MCF 10A (cell line): ENCODE measurements at regions not wholly inside any gene's neighbourhood (a gene's known extent, or its start where the extent isn't known, plus 50 kb on each side); places are given as distances from the start of the nearest gene placed in this dataset.

Experiments
- BruUV-seq: library from RNA; stranded (reverse); fragments of 400-500 nt; replicated peaks from 2 replicates; lab custom pipeline; 2021; lab: Mats Ljungman, UMichigan
- CTCF ChIA-PET: fragments of 300-600 bp; sonication (Branson Sonifier 250); formaldehyde crosslinking; extraction: SDS; loops from one replicate; lab custom pipeline; 2021; ENCODE audit warnings: antibody characterized with exemption, inconsistent platforms; lab: Yijun Ruan, JAX
- POLR2A ChIA-PET: fragments of 300-600, 350-650 bp; sonication (Branson Sonifier 250); formaldehyde crosslinking; extraction: SDS; loops from one replicate; lab custom pipeline; 2020; ENCODE audit warnings: antibody characterized with exemption, inconsistent platforms; lab: Yijun Ruan, JAX
- DNase-seq: peaks from one replicate; pipeline ENCODE4 v3.0.0-alpha.2; 2018; ENCODE audit not compliant: unreplicated experiment
- H3K27ac Mint-ChIP-seq: one replicate; pipeline ENCODE4 v1.8.0; 2022; ENCODE audit warnings: mild to moderate bottlenecking, low read depth, mixed read lengths; ENCODE audit not compliant: unreplicated experiment
- H3K27me3 Mint-ChIP-seq: one replicate; pipeline ENCODE4 v1.8.0; 2022; ENCODE audit warnings: mixed read lengths; ENCODE audit not compliant: insufficient read depth, unreplicated experiment
- H3K36me3 Mint-ChIP-seq: one replicate; pipeline ENCODE4 v1.8.0; 2022; ENCODE audit warnings: mild to moderate bottlenecking, moderate library complexity, mixed read lengths; ENCODE audit not compliant: insufficient read depth, unreplicated experiment
- H3K4me1 Mint-ChIP-seq: one replicate; pipeline ENCODE4 v1.8.0; 2022; ENCODE audit warnings: mixed read lengths; ENCODE audit not compliant: insufficient read depth, unreplicated experiment
- H3K4me3 Mint-ChIP-seq: one replicate; pipeline ENCODE4 v1.8.0; 2022; ENCODE audit warnings: mild to moderate bottlenecking, moderate library complexity, mixed read lengths; ENCODE audit not compliant: unreplicated experiment
- H3K9me3 Mint-ChIP-seq: one replicate; pipeline ENCODE4 v1.8.0; 2022; ENCODE audit warnings: mixed read lengths; ENCODE audit not compliant: unreplicated experiment
- intact Hi-C: fragments of 100-400 bp; cut with micrococcal nuclease; formaldehyde crosslinking; loops from 2 replicates; pipeline ENCODE4 v1.14.1; 2022
- TF ChIP-seq, protein P1 (sequence below): fragments of 200-600 bp; IDR thresholded peaks from one replicate; pipeline ENCODE4 v1.8.0; 2022; ENCODE audit warnings: antibody characterized with exemption, mild to moderate bottlenecking; ENCODE audit not compliant: unreplicated experiment

- no peak for DNase-seq
- H3K4me3 Mint-ChIP-seq, result no peak overlapping the region
- no peaks in the 10 kb centered on the region for H3K36me3 Mint-ChIP-seq
- no peaks in the 10 kb centered on the region for H3K4me1 Mint-ChIP-seq
- H3K27me3 Mint-ChIP-seq, result no peaks in the 10 kb centered on the region
- no TSS peak for BruUV-seq
- CTCF ChIA-PET, result no interaction called here
- intact Hi-C loops, result no loop called here
- POLR2A ChIA-PET, result no interaction called here
- peaks cover 26% of the 10 kb centered on the region for H3K9me3 Mint-ChIP-seq
- TF ChIP-seq, protein P1, sequence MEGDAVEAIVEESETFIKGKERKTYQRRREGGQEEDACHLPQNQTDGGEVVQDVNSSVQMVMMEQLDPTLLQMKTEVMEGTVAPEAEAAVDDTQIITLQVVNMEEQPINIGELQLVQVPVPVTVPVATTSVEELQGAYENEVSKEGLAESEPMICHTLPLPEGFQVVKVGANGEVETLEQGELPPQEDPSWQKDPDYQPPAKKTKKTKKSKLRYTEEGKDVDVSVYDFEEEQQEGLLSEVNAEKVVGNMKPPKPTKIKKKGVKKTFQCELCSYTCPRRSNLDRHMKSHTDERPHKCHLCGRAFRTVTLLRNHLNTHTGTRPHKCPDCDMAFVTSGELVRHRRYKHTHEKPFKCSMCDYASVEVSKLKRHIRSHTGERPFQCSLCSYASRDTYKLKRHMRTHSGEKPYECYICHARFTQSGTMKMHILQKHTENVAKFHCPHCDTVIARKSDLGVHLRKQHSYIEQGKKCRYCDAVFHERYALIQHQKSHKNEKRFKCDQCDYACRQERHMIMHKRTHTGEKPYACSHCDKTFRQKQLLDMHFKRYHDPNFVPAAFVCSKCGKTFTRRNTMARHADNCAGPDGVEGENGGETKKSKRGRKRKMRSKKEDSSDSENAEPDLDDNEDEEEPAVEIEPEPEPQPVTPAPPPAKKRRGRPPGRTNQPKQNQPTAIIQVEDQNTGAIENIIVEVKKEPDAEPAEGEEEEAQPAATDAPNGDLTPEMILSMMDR, result no peak
- no peak overlapping the region for H3K27ac Mint-ChIP-seq
These were observed 477.4 kb upstream of the HTR1E start for GRCh38 chr6:86459978-86460377.

DNA sequence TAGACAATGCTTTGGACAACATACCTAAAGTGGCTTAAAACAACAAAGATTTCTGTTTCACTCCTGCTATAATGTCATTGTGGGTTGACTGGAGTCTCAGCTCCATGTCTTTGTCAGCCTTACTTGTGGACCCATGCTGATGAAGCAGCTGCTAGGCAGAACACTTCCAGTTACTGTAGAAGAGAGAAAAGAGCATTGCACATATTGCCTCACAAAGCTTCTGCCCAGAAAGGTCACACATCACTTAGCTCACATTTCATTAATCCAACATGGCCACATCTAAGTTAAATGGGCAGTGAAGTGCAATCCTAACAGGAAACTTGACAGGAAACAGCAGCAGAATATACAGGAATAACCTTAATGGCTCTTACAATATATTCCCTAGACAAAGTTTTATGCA is 480.5 kb upstream of the HTR1E start:
- CTCF ChIA-PET, result no interaction called here
- Mint-ChIP-seq H3K36me3 (no peaks in the 10 kb centered on the region), H3K4me3 (no peak overlapping the region), H3K4me1 (no peaks in the 10 kb centered on the region), H3K27me3 (no peaks in the 10 kb centered on the region), H3K9me3 (peaks cover 40% of the 10 kb centered on the region), H3K27ac (no peak overlapping the region)
- TF ChIP-seq, protein P1, result no peak
- intact Hi-C loops, result no loop called here
- no TSS peak for BruUV-seq
- POLR2A ChIA-PET, result no interaction called here
- no peak for DNase-seq

DNA sequence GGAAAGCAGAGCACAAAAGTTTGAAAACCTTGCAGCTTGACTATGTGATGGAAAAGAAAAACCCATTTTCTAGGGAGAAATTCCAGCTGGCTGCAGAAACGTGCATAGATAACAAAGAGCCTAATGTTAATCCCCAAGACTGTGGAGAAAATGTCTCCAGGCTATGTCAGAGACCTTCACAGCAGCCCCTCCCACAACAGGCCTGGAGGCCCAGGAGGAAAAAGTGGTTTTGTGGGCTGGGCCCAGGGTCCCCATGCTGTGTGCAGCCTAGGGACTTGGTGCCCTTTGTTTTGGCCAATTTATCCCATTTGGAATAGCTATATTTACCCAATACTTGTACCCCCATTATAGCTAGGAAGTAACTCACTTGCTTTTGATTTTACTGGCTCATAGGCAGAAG is 484.1 kb upstream of the HTR1E start:
- Mint-ChIP-seq H3K27ac (no peak overlapping the region), H3K9me3 (peaks cover 22% of the 10 kb centered on the region), H3K4me3 (no peak overlapping the region), H3K4me1 (no peaks in the 10 kb centered on the region), H3K36me3 (no peaks in the 10 kb centered on the region), H3K27me3 (no peaks in the 10 kb centered on the region)
- CTCF ChIA-PET, result no interaction called here
- TF ChIP-seq, protein P1, result no peak
- POLR2A ChIA-PET, result no interaction called here
- no TSS peak for BruUV-seq
- intact Hi-C loops, result no loop called here
- no peak for DNase-seq

GRCh38 chr6:86448398-86448797 is 488.9 kb upstream of the HTR1E start:
- intact Hi-C loops, result no loop called here
- TF ChIP-seq, protein P1, result no peak
- no TSS peak for BruUV-seq
- no peak for DNase-seq
- ChIA-PET POLR2A (no interaction called here), CTCF (no interaction called here)
- Mint-ChIP-seq H3K27me3 (no peaks in the 10 kb centered on the region), H3K9me3 (peaks cover 13% of the 10 kb centered on the region), H3K4me1 (no peaks in the 10 kb centered on the region), H3K36me3 (peaks cover 4% of the 10 kb centered on the region), H3K27ac (no peak overlapping the region), H3K4me3 (no peak overlapping the region)
